ENCODE measurements at regions not wholly inside any gene's neighbourhood (a gene's known extent, or its start where the extent isn't known, plus 50 kb on each side); places are given as distances from the start of the nearest gene placed in this dataset.

DNA sequence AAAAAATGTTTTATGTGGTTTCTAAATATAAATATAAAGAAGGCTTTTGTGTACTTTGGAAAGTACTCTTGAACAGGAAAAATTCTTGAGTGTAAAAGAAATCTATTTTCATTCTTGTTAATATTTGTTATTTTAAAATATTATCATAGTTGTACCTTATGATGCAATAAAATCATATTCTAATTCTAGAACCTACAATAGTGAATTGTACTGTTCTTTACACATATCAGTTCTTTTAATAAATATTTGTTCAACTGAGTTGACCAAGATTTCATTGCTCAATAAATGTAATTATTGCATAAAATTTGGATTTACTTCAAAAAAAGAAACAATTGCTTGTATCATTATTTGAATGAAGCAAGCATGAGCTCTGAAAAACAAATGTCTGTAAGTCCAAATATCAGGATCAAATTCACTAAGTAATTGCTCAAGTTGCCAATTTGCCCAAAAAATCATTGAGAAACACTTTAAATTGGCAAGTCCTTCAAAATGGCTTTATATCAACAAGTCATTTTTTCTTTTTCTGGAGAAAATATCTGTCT, 191.6 kb upstream of the SLC16A7 start:
- Histone ChIP-seq H3K27ac (no peak overlapping the region), H2AFZ (no peak overlapping the region), H3K9me3 (ENCODE audit: low read depth) (no peaks in the 10 kb centered on the region), H3K79me2 (no peaks in the 10 kb centered on the region), H3K4me2 (no peak overlapping the region), H3K4me1 (ENCODE audit: insufficient read depth) (peaks cover 5% of the 10 kb centered on the region), H3K9me2 (replicated peaks; ENCODE audit: insufficient read depth) (no peaks in the 10 kb centered on the region), H3K27me3 (no peaks in the 10 kb centered on the region), H3K36me3 (replicated peaks; ENCODE audit: insufficient read depth, low read depth) (no peaks in the 10 kb centered on the region), H4K20me1 (ENCODE audit: insufficient read depth, poor library complexity, severe bottlenecking) (no peaks in the 10 kb centered on the region), H3K4me3 (no peak overlapping the region)
- TF ChIP-seq EZH2phosphoT487 (IDR thresholded peaks at IDR 0.05; ENCODE audit: low read depth, severe bottlenecking, unreplicated experiment) = no peak
- TF ChIP-seq, protein P1, sequence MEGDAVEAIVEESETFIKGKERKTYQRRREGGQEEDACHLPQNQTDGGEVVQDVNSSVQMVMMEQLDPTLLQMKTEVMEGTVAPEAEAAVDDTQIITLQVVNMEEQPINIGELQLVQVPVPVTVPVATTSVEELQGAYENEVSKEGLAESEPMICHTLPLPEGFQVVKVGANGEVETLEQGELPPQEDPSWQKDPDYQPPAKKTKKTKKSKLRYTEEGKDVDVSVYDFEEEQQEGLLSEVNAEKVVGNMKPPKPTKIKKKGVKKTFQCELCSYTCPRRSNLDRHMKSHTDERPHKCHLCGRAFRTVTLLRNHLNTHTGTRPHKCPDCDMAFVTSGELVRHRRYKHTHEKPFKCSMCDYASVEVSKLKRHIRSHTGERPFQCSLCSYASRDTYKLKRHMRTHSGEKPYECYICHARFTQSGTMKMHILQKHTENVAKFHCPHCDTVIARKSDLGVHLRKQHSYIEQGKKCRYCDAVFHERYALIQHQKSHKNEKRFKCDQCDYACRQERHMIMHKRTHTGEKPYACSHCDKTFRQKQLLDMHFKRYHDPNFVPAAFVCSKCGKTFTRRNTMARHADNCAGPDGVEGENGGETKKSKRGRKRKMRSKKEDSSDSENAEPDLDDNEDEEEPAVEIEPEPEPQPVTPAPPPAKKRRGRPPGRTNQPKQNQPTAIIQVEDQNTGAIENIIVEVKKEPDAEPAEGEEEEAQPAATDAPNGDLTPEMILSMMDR (IDR thresholded peaks at IDR 0.05; ENCODE audit: poor library complexity) = no peak
- no peak for TF ChIP-seq EZH2 (IDR thresholded peaks at IDR 0.05; ENCODE audit: borderline replicate concordance)
- DNase-seq (ENCODE audit: low spot score) = no peak

- TF ChIP-seq EZH2phosphoT487 (IDR thresholded peaks at IDR 0.05; ENCODE audit: low read depth, severe bottlenecking, unreplicated experiment) = no peak
- TF ChIP-seq, protein P1 (IDR thresholded peaks at IDR 0.05; ENCODE audit: poor library complexity) = peak; percentile 79
- DNase-seq (ENCODE audit: low spot score) = peak; percentile 77
- H3K4me3 ChIP-seq = no peak overlapping the region
- no peaks in the 10 kb centered on the region for H4K20me1 ChIP-seq (ENCODE audit: insufficient read depth, poor library complexity, severe bottlenecking)
- H3K27me3 ChIP-seq = no peaks in the 10 kb centered on the region
- no peaks in the 10 kb centered on the region for H3K9me2 ChIP-seq (replicated peaks; ENCODE audit: insufficient read depth)
- peaks cover 5% of the 10 kb centered on the region for H3K4me1 ChIP-seq (ENCODE audit: insufficient read depth)
- H3K27ac ChIP-seq = no peak overlapping the region
- H3K9me3 ChIP-seq (ENCODE audit: low read depth) = no peaks in the 10 kb centered on the region
- no peaks in the 10 kb centered on the region for H3K79me2 ChIP-seq
- H3K4me2 ChIP-seq = peak overlapping the region; percentile 32
- no peaks in the 10 kb centered on the region for H3K36me3 ChIP-seq (replicated peaks; ENCODE audit: insufficient read depth, low read depth)
- 6% methylated on average over 3 of the region's 3 CpGs for WGBS (ENCODE audit: low lambda C conversion rate, missing lambda C conversion rate)
- no peak overlapping the region for H2AFZ ChIP-seq
These were observed 192.4 kb upstream of the SLC16A7 start for GRCh38 chr12:59403259-59403932.

- Histone ChIP-seq H3K27me3 (no peaks in the 10 kb centered on the region), H3K4me3 (no peak overlapping the region), H3K27ac (no peak overlapping the region), H3K9me3 (ENCODE audit: low read depth) (no peaks in the 10 kb centered on the region), H4K20me1 (ENCODE audit: insufficient read depth, poor library complexity, severe bottlenecking) (no peaks in the 10 kb centered on the region), H3K79me2 (no peaks in the 10 kb centered on the region), H3K4me1 (ENCODE audit: insufficient read depth) (peaks cover 5% of the 10 kb centered on the region), H3K36me3 (replicated peaks; ENCODE audit: insufficient read depth, low read depth) (no peaks in the 10 kb centered on the region), H3K4me2 (no peak overlapping the region), H3K9me2 (replicated peaks; ENCODE audit: insufficient read depth) (no peaks in the 10 kb centered on the region), H2AFZ (no peak overlapping the region)
- no peak for DNase-seq (ENCODE audit: low spot score)
- TF ChIP-seq, protein P1 (IDR thresholded peaks at IDR 0.05; ENCODE audit: poor library complexity) = no peak
- TF ChIP-seq EZH2 (IDR thresholded peaks at IDR 0.05; ENCODE audit: borderline replicate concordance) = no peak
- TF ChIP-seq EZH2phosphoT487 (IDR thresholded peaks at IDR 0.05; ENCODE audit: low read depth, severe bottlenecking, unreplicated experiment) = no peak
- 82% methylated on average over 2 of the region's 2 CpGs for WGBS (ENCODE audit: low lambda C conversion rate, missing lambda C conversion rate)
These were observed 194.0 kb upstream of the SLC16A7 start for GRCh38 chr12:59401862-59402261.

Measured in hepatocyte (in vitro differentiated cells).